ENCODE measurements at regions not wholly inside any gene's neighbourhood (a gene's known extent, or its start where the extent isn't known, plus 50 kb on each side); places are given as distances from the start of the nearest gene placed in this dataset.
"Not testable (repeated sequence)": the region's sequence is repeated elsewhere in the genome, so short reads cannot be mapped to it uniquely, and the experiment has no call there.

- no peaks in the 10 kb centered on the region for H3K4me1 ChIP-seq (ENCODE audit: insufficient read depth, low read length)
- no peak overlapping the region for H3K4me3 ChIP-seq (ENCODE audit: low read length)
- H3K9me3 ChIP-seq (ENCODE audit: low read depth, low read length) = no peaks in the 10 kb centered on the region
- no peaks in the 10 kb centered on the region for H3K27me3 ChIP-seq (ENCODE audit: insufficient read depth, low read length)
These were observed 302.6 kb upstream of the RRP15 start for GRCh38 chr1:217982331-217983050.

- H3K9me3 ChIP-seq (ENCODE audit: low read depth, low read length) = no peaks in the 10 kb centered on the region
- H3K27me3 ChIP-seq (ENCODE audit: insufficient read depth, low read length) = no peaks in the 10 kb centered on the region
- H3K4me1 ChIP-seq (ENCODE audit: insufficient read depth, low read length) = no peaks in the 10 kb centered on the region
- no peak overlapping the region for H3K4me3 ChIP-seq (ENCODE audit: low read length)
These were observed 302.1 kb upstream of the RRP15 start for GRCh38 chr1:217983051-217983375.

GRCh38 chr1:217985641-217986040 is 299.5 kb upstream of the RRP15 start:
- H3K4me1 ChIP-seq (ENCODE audit: insufficient read depth, low read length) = no peaks in the 10 kb centered on the region
- H3K9me3 ChIP-seq (ENCODE audit: low read depth, low read length) = no peaks in the 10 kb centered on the region
- no peak overlapping the region for H3K4me3 ChIP-seq (ENCODE audit: low read length)
- no peaks in the 10 kb centered on the region for H3K27me3 ChIP-seq (ENCODE audit: insufficient read depth, low read length)

GRCh38 chr1:217989510-217989909 is 295.6 kb upstream of the RRP15 start:
- H3K4me1 ChIP-seq (ENCODE audit: insufficient read depth, low read length) = no peaks in the 10 kb centered on the region
- H3K9me3 ChIP-seq (ENCODE audit: low read depth, low read length) = no peaks in the 10 kb centered on the region
- H3K27me3 ChIP-seq (ENCODE audit: insufficient read depth, low read length) = no peaks in the 10 kb centered on the region
- H3K4me3 ChIP-seq (ENCODE audit: low read length) = no peak overlapping the region

GRCh38 chr1:217993439-217993838 is 291.7 kb upstream of the RRP15 start:
- Histone ChIP-seq H3K27me3 (ENCODE audit: insufficient read depth, low read length) (no peaks in the 10 kb centered on the region), H3K4me1 (ENCODE audit: insufficient read depth, low read length) (no peaks in the 10 kb centered on the region), H3K4me3 (ENCODE audit: low read length) (no peak overlapping the region), H3K9me3 (ENCODE audit: low read depth, low read length) (no peaks in the 10 kb centered on the region)

GRCh38 chr1:218008296-218008695 is 276.8 kb upstream of the RRP15 start:
- H3K9me3 ChIP-seq (ENCODE audit: low read depth, low read length); H3K4me3 ChIP-seq (ENCODE audit: low read length); H3K4me1 ChIP-seq (ENCODE audit: insufficient read depth, low read length); H3K27me3 ChIP-seq (ENCODE audit: insufficient read depth, low read length): not testable (repeated sequence)

GRCh38 chr1:218015106-218015505 is 270.0 kb upstream of the RRP15 start:
- H3K4me1 ChIP-seq (ENCODE audit: insufficient read depth, low read length); H3K4me3 ChIP-seq (ENCODE audit: low read length); H3K9me3 ChIP-seq (ENCODE audit: low read depth, low read length); H3K27me3 ChIP-seq (ENCODE audit: insufficient read depth, low read length): not testable (repeated sequence)

GRCh38 chr1:218024211-218024720 is 260.8 kb upstream of the RRP15 start:
- Histone ChIP-seq H3K27me3 (ENCODE audit: insufficient read depth, low read length) (no peaks in the 10 kb centered on the region), H3K9me3 (ENCODE audit: low read depth, low read length) (no peaks in the 10 kb centered on the region), H3K4me1 (ENCODE audit: insufficient read depth, low read length) (no peaks in the 10 kb centered on the region), H3K4me3 (ENCODE audit: low read length) (no peak overlapping the region)

GRCh38 chr1:218025454-218025853 is 259.6 kb upstream of the RRP15 start:
- H3K9me3 ChIP-seq (ENCODE audit: low read depth, low read length) = no peaks in the 10 kb centered on the region

GRCh38 chr1:218027152-218027551 is 257.9 kb upstream of the RRP15 start:
- no peaks in the 10 kb centered on the region for H3K4me1 ChIP-seq (ENCODE audit: insufficient read depth, low read length)
- no peaks in the 10 kb centered on the region for H3K27me3 ChIP-seq (ENCODE audit: insufficient read depth, low read length)
- H3K9me3 ChIP-seq (ENCODE audit: low read depth, low read length) = no peaks in the 10 kb centered on the region
- no peak overlapping the region for H3K4me3 ChIP-seq (ENCODE audit: low read length)

More at GRCh38 chr1:218025454-218025853, 259.6 kb upstream of the RRP15 start:
- Histone ChIP-seq H3K4me3 (ENCODE audit: low read length) (no peak overlapping the region), H3K27me3 (ENCODE audit: insufficient read depth, low read length) (no peaks in the 10 kb centered on the region), H3K4me1 (ENCODE audit: insufficient read depth, low read length) (no peaks in the 10 kb centered on the region)

GRCh38 chr1:218030846-218031245 is 254.2 kb upstream of the RRP15 start:
- no peaks in the 10 kb centered on the region for H3K9me3 ChIP-seq (ENCODE audit: low read depth, low read length)
- H3K4me1 ChIP-seq (ENCODE audit: insufficient read depth, low read length) = no peaks in the 10 kb centered on the region
- no peaks in the 10 kb centered on the region for H3K27me3 ChIP-seq (ENCODE audit: insufficient read depth, low read length)
- H3K4me3 ChIP-seq (ENCODE audit: low read length) = no peak overlapping the region

- H3K4me1 ChIP-seq (ENCODE audit: insufficient read depth, low read length) = no peaks in the 10 kb centered on the region
- no peak overlapping the region for H3K4me3 ChIP-seq (ENCODE audit: low read length)
These were observed 253.2 kb upstream of the RRP15 start for GRCh38 chr1:218031901-218032300.

GRCh38 chr1:218034468-218034867 is 250.6 kb upstream of the RRP15 start:
- H3K4me3 ChIP-seq (ENCODE audit: low read length) = no peak overlapping the region
- H3K27me3 ChIP-seq (ENCODE audit: insufficient read depth, low read length) = no peaks in the 10 kb centered on the region
- no peaks in the 10 kb centered on the region for H3K9me3 ChIP-seq (ENCODE audit: low read depth, low read length)
- H3K4me1 ChIP-seq (ENCODE audit: insufficient read depth, low read length) = no peaks in the 10 kb centered on the region

More at GRCh38 chr1:218031901-218032300, 253.2 kb upstream of the RRP15 start:
- Histone ChIP-seq H3K27me3 (ENCODE audit: insufficient read depth, low read length) (no peaks in the 10 kb centered on the region), H3K9me3 (ENCODE audit: low read depth, low read length) (no peaks in the 10 kb centered on the region)

- Histone ChIP-seq H3K9me3 (ENCODE audit: low read depth, low read length) (no peaks in the 10 kb centered on the region), H3K4me3 (ENCODE audit: low read length) (no peak overlapping the region), H3K4me1 (ENCODE audit: insufficient read depth, low read length) (no peaks in the 10 kb centered on the region), H3K27me3 (ENCODE audit: insufficient read depth, low read length) (no peaks in the 10 kb centered on the region)
These were observed 236.2 kb upstream of the RRP15 start for GRCh38 chr1:218048828-218049420.

- H3K27me3 ChIP-seq (ENCODE audit: insufficient read depth, low read length) = no peaks in the 10 kb centered on the region
- H3K4me1 ChIP-seq (ENCODE audit: insufficient read depth, low read length) = no peaks in the 10 kb centered on the region
- H3K9me3 ChIP-seq (ENCODE audit: low read depth, low read length) = no peaks in the 10 kb centered on the region
- no peak overlapping the region for H3K4me3 ChIP-seq (ENCODE audit: low read length)
These were observed 235.5 kb upstream of the RRP15 start for GRCh38 chr1:218049641-218050040.

GRCh38 chr1:218058730-218059129 is 226.4 kb upstream of the RRP15 start:
- Histone ChIP-seq H3K27me3 (ENCODE audit: insufficient read depth, low read length) (no peaks in the 10 kb centered on the region), H3K4me3 (ENCODE audit: low read length) (no peak overlapping the region), H3K4me1 (ENCODE audit: insufficient read depth, low read length) (no peaks in the 10 kb centered on the region), H3K9me3 (ENCODE audit: low read depth, low read length) (no peaks in the 10 kb centered on the region)

Measured in mononuclear cell (primary cell).